SK-N-SH treated with all-trans-retinoic acid at 6 μM for 48 hours (cell line): ENCODE measurements at regions not wholly inside any gene's neighbourhood (a gene's known extent, or its start where the extent isn't known, plus 50 kb on each side); places are given as distances from the start of the nearest gene placed in this dataset.

Source experiments
- ISL1 ChIP-seq: fragments of 250-450 bp; sonication (Bioruptor Pico); IDR thresholded peaks from 2 replicates; pipeline ENCODE4 v2.1.2; 2022; ENCODE audit warnings: mild to moderate bottlenecking, moderate library complexity
- TOX ChIP-seq: fragments of 250-450 bp; sonication (Bioruptor Pico); IDR thresholded peaks from 2 replicates; pipeline ENCODE4 v1.8.0; 2021; ENCODE audit warnings: mild to moderate bottlenecking, moderate library complexity, borderline replicate concordance
- ZFP30 ChIP-seq: fragments of 450-650 bp; formaldehyde crosslinking; IDR thresholded peaks from 2 replicates; pipeline ENCODE4 v1.5.0; 2022; ENCODE audit warnings: mild to moderate bottlenecking, moderate library complexity

DNA sequence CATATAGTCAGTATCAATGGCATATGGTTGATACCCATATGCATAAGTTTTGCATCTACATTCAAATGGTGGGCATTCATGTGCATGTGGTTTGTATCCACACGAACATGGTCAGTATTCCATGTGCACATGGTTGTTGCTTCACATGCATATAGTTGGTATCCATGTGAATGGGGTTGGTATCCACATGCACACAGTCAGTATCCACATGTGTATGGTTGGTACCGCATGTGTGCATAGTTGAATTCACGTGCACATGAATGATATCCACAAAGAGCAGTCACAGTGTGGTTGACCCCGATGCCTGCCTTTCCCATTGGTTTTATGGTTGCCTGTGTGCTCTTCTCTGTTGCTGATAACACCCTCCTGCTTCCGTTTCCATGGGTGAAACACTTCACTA lies 427.9 kb downstream of the STIM2 start:
- TF ChIP-seq TOX (CRISPR knock-in tag) (no peak), ISL1 (CRISPR knock-in tag) (no peak), ZFP30 (no peak)
